Neural progenitor cell (in vitro differentiated cells): ENCODE measurements at regions not wholly inside any gene's neighbourhood (a gene's known extent, or its start where the extent isn't known, plus 50 kb on each side); places are given as distances from the start of the nearest gene placed in this dataset.

Source experiments
- DNase-seq: peaks from one replicate; pipeline ENCODE4 v3.0.0-alpha.2; 2016; ENCODE audit warnings: low spot score
- H2AFZ ChIP-seq: fragments of 200-600 bp; sonication (generic); replicated peaks from 2 replicates; pipeline ENCODE4 v1.6.1; 2016; ENCODE audit warnings: antibody characterized with exemption
- H3F3A ChIP-seq: fragments of 200-600 bp; sonication (generic); 2 replicates; pipeline ENCODE4 v1.6.1; 2016; ENCODE audit warnings: antibody characterized with exemption, low read depth
- H3K27ac ChIP-seq: fragments of 200-600 bp; sonication (generic); 2 replicates; pipeline ENCODE4 v1.5.1; 2016; ENCODE audit warnings: mild to moderate bottlenecking
- H3K27me3 ChIP-seq: fragments of 200-600 bp; sonication (generic); 2 replicates; pipeline ENCODE4 v1.6.1; 2016; ENCODE audit warnings: mild to moderate bottlenecking, moderate library complexity
- H3K36me3 ChIP-seq: fragments of 200-600 bp; sonication (generic); 2 replicates; pipeline ENCODE4 v1.5.1; 2016
- H3K4me1 ChIP-seq: fragments of 200-600 bp; sonication (generic); 2 replicates; pipeline ENCODE4 v1.6.1; 2016; ENCODE audit warnings: mixed run types
- H3K4me2 ChIP-seq: fragments of 200-600 bp; sonication (generic); 2 replicates; pipeline ENCODE4 v1.6.1; 2016
- H3K4me3 ChIP-seq: fragments of 200-600 bp; sonication (generic); 2 replicates; pipeline ENCODE4 v1.5.1; 2016
- H3K79me2 ChIP-seq: fragments of 200-600 bp; sonication (generic); 2 replicates; pipeline ENCODE4 v1.6.1; 2016; ENCODE audit warnings: low read depth
- H3K9ac ChIP-seq: fragments of 200-600 bp; sonication (generic); 2 replicates; pipeline ENCODE4 v1.6.1; 2016
- H3K9me3 ChIP-seq: fragments of 200-600 bp; sonication (generic); 2 replicates; pipeline ENCODE4 v1.5.1; 2016; ENCODE audit warnings: low read depth
- H4K20me1 ChIP-seq: fragments of 200-600 bp; sonication (generic); 2 replicates; pipeline ENCODE4 v1.6.1; 2016; ENCODE audit warnings: low read depth
- H3K27ac Mint-ChIP-seq: 3 replicates; pipeline ENCODE4 v1.8.0; 2021; ENCODE audit warnings: mixed read lengths
- H3K27me3 Mint-ChIP-seq: 2 replicates; pipeline ENCODE4 v1.8.0; 2022; ENCODE audit warnings: low read depth, mild to moderate bottlenecking, inconsistent platforms, moderate library complexity, mixed read lengths; ENCODE audit not compliant: insufficient read depth
- H3K36me3 Mint-ChIP-seq: 3 replicates; pipeline ENCODE4 v1.8.0; 2021; ENCODE audit warnings: mixed read lengths
- H3K4me1 Mint-ChIP-seq: 3 replicates; pipeline ENCODE4 v1.8.0; 2021; ENCODE audit warnings: mixed read lengths
- H3K4me3 Mint-ChIP-seq: 3 replicates; pipeline ENCODE4 v1.8.0; 2021; ENCODE audit warnings: mild to moderate bottlenecking, moderate library complexity, mixed read lengths
- H3K9me3 Mint-ChIP-seq: 3 replicates; pipeline ENCODE4 v1.8.0; 2020; ENCODE audit warnings: mixed read lengths
- EZH2 ChIP-seq: fragments of 200-600 bp; sonication (generic); IDR thresholded peaks from 2 replicates; pipeline ENCODE4 v1.6.1; 2017; ENCODE audit warnings: antibody characterized with exemption, mild to moderate bottlenecking, moderate library complexity
- EZH2phosphoT487 ChIP-seq: fragments of 200-600 bp; sonication (generic); IDR thresholded peaks from 2 replicates; pipeline ENCODE4 v1.6.1; 2017; ENCODE audit warnings: antibody characterized with exemption
- TF ChIP-seq, protein P1 (sequence below): fragments of 200-600 bp; sonication (generic); IDR thresholded peaks from 2 replicates; pipeline ENCODE4 v1.5.1; 2017; ENCODE audit warnings: antibody characterized with exemption, mild to moderate bottlenecking

- TF ChIP-seq EZH2phosphoT487 (no peak), EZH2 (no peak)
- TF ChIP-seq, protein P1, sequence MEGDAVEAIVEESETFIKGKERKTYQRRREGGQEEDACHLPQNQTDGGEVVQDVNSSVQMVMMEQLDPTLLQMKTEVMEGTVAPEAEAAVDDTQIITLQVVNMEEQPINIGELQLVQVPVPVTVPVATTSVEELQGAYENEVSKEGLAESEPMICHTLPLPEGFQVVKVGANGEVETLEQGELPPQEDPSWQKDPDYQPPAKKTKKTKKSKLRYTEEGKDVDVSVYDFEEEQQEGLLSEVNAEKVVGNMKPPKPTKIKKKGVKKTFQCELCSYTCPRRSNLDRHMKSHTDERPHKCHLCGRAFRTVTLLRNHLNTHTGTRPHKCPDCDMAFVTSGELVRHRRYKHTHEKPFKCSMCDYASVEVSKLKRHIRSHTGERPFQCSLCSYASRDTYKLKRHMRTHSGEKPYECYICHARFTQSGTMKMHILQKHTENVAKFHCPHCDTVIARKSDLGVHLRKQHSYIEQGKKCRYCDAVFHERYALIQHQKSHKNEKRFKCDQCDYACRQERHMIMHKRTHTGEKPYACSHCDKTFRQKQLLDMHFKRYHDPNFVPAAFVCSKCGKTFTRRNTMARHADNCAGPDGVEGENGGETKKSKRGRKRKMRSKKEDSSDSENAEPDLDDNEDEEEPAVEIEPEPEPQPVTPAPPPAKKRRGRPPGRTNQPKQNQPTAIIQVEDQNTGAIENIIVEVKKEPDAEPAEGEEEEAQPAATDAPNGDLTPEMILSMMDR: no peak
- Histone ChIP-seq H3F3A (no peaks in the 10 kb centered on the region), H3K27ac (no peak overlapping the region)
Observed at GRCh38 chr12:72839696-72840095, 567.5 kb downstream of the TRHDE start.

GRCh38 chr12:72863671-72864070 lies 591.5 kb downstream of the TRHDE start:
- H4K20me1 ChIP-seq: no peaks in the 10 kb centered on the region
- no peak overlapping the region for H3K4me2 ChIP-seq
- Mint-ChIP-seq H3K4me3 (no peak overlapping the region), H3K4me1 (peaks cover 7% of the 10 kb centered on the region), H3K27me3 (no peaks in the 10 kb centered on the region), H3K9me3 (no peaks in the 10 kb centered on the region), H3K36me3 (no peaks in the 10 kb centered on the region), H3K27ac (no peak overlapping the region)
- H3K4me1 ChIP-seq: peaks cover 9% of the 10 kb centered on the region
- no peak overlapping the region for H3K9ac ChIP-seq
- no peak overlapping the region for H3K4me3 ChIP-seq
- no peaks in the 10 kb centered on the region for H3K27me3 ChIP-seq
- H3F3A ChIP-seq: no peaks in the 10 kb centered on the region
- H2AFZ ChIP-seq: no peak overlapping the region
- H3K9me3 ChIP-seq: no peaks in the 10 kb centered on the region
- no peak overlapping the region for H3K27ac ChIP-seq
- no peak for DNase-seq
- H3K79me2 ChIP-seq: no peaks in the 10 kb centered on the region
- H3K36me3 ChIP-seq: no peaks in the 10 kb centered on the region
- TF ChIP-seq EZH2phosphoT487 (no peak), EZH2 (no peak)
- TF ChIP-seq, protein P1: no peak

More at GRCh38 chr12:72839696-72840095, 567.5 kb downstream of the TRHDE start:
- no peak overlapping the region for H2AFZ ChIP-seq
- H3K4me1 ChIP-seq: no peaks in the 10 kb centered on the region
- H3K27me3 ChIP-seq: no peaks in the 10 kb centered on the region
- Mint-ChIP-seq H3K36me3 (no peaks in the 10 kb centered on the region), H3K4me1 (no peaks in the 10 kb centered on the region), H3K27me3 (no peaks in the 10 kb centered on the region), H3K4me3 (no peak overlapping the region), H3K9me3 (peaks cover 28% of the 10 kb centered on the region), H3K27ac (no peak overlapping the region)
- no peaks in the 10 kb centered on the region for H4K20me1 ChIP-seq
- no peak overlapping the region for H3K4me2 ChIP-seq
- H3K9me3 ChIP-seq: peaks cover 4% of the 10 kb centered on the region
- no peak overlapping the region for H3K4me3 ChIP-seq
- no peaks in the 10 kb centered on the region for H3K79me2 ChIP-seq
- no peak for DNase-seq
- H3K36me3 ChIP-seq: no peaks in the 10 kb centered on the region
- no peak overlapping the region for H3K9ac ChIP-seq

GRCh38 chr12:72865921-72866320 lies 593.8 kb downstream of the TRHDE start:
- no peak overlapping the region for H2AFZ ChIP-seq
- H3K9me3 ChIP-seq: no peaks in the 10 kb centered on the region
- Mint-ChIP-seq H3K27ac (no peak overlapping the region), H3K27me3 (no peaks in the 10 kb centered on the region), H3K36me3 (no peaks in the 10 kb centered on the region), H3K9me3 (no peaks in the 10 kb centered on the region), H3K4me1 (peaks cover 4% of the 10 kb centered on the region), H3K4me3 (no peak overlapping the region)
- no peaks in the 10 kb centered on the region for H4K20me1 ChIP-seq
- DNase-seq: no peak
- peaks cover 8% of the 10 kb centered on the region for H3K4me1 ChIP-seq
- H3K79me2 ChIP-seq: no peaks in the 10 kb centered on the region
- H3K27ac ChIP-seq: no peak overlapping the region
- H3F3A ChIP-seq: no peaks in the 10 kb centered on the region
- no peak overlapping the region for H3K4me3 ChIP-seq
- H3K9ac ChIP-seq: no peak overlapping the region
- H3K4me2 ChIP-seq: no peak overlapping the region
- no peaks in the 10 kb centered on the region for H3K27me3 ChIP-seq
- TF ChIP-seq, protein P1: no peak
- TF ChIP-seq EZH2: no peak
- no peak for TF ChIP-seq EZH2phosphoT487
- no peaks in the 10 kb centered on the region for H3K36me3 ChIP-seq

GRCh38 chr12:72869024-72869423 lies 596.9 kb downstream of the TRHDE start:
- no peak overlapping the region for H3K9ac ChIP-seq

More at GRCh38 chr12:72869024-72869423, 596.9 kb downstream of the TRHDE start:
- no peak overlapping the region for H3K4me3 Mint-ChIP-seq
- peaks cover 7% of the 10 kb centered on the region for H3K4me1 Mint-ChIP-seq
- H3K9me3 Mint-ChIP-seq: no peaks in the 10 kb centered on the region
- DNase-seq: no peak
- H3K27ac Mint-ChIP-seq: no peak overlapping the region
- Histone ChIP-seq H3K27ac (no peak overlapping the region), H3K4me1 (peaks cover 13% of the 10 kb centered on the region), H3K9me3 (no peaks in the 10 kb centered on the region), H3K4me3 (no peak overlapping the region), H3K27me3 (no peaks in the 10 kb centered on the region), H3K79me2 (no peaks in the 10 kb centered on the region), H3F3A (no peaks in the 10 kb centered on the region), H3K4me2 (no peak overlapping the region), H4K20me1 (no peaks in the 10 kb centered on the region), H2AFZ (no peak overlapping the region), H3K36me3 (no peaks in the 10 kb centered on the region)
- TF ChIP-seq, protein P1: no peak
- TF ChIP-seq EZH2 (no peak), EZH2phosphoT487 (no peak)
- H3K36me3 Mint-ChIP-seq: peaks cover 1% of the 10 kb centered on the region
- H3K27me3 Mint-ChIP-seq: no peaks in the 10 kb centered on the region
